ENCODE measurements at regions not wholly inside any gene's neighbourhood (a gene's known extent, or its start where the extent isn't known, plus 50 kb on each side); places are given as distances from the start of the nearest gene placed in this dataset.

DNA sequence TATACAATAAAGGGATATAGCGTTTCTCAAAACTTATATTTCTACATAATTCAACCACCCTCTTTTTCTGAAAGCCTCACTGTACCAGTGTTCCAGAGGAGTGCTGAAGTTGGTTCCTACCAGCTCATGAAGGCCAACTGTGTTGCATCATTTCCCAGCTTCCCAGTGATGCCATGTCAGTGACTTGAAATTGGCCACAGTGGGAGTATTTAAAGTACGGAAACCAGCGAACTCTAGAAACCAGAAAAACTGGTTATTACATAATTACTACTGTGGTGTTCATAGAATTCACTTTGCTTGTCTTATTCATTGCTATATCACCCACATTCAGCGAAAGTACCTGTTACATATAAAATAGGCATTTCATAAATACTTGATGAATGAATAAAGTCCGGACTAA is 135.4 kb downstream of the GC start:
- CTCF ChIA-PET = no interaction called here
- Mint-ChIP-seq H3K27me3 (no peaks in the 10 kb centered on the region), H3K9me3 (ENCODE audit: low read depth) (no peaks in the 10 kb centered on the region), H3K27ac (no peak overlapping the region), H3K4me1 (no peaks in the 10 kb centered on the region), H3K4me3 (no peak overlapping the region), H3K36me3 (ENCODE audit: low read depth) (no peaks in the 10 kb centered on the region)
- DNase-seq (no peak), ATAC-seq (no peak)
- POLR2A ChIA-PET = no interaction called here
- intact Hi-C loops (cut with DNase I, micrococcal nuclease) = no loop called here

DNA sequence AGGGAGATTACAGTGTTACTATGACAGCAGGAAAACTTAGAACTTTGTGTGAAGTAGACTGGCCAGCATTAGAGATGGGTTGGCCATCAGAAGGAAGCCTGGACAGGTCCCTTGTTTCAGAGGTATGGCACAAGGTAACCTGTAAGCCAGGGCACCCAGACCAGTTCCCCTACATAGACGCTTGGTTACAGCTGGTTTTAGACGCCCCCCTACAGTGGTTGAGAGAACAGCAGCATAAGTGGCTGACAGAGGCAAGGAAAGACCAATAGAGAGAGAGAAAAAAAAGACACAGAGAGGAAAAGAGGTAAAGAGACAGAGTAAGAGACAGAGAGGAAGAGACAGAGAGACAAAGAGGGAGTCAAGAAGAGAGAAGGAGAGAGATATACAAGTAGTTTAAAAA is 144.5 kb downstream of the GC start:
- ATAC-seq (no peak), DNase-seq (no peak)
- H3K4me1 Mint-ChIP-seq = no peaks in the 10 kb centered on the region
- ChIA-PET POLR2A (no interaction called here), CTCF (no interaction called here)
- H3K27ac Mint-ChIP-seq = no peak overlapping the region
- H3K27me3 Mint-ChIP-seq = peaks cover 14% of the 10 kb centered on the region
- peaks cover 2% of the 10 kb centered on the region for H3K9me3 Mint-ChIP-seq (ENCODE audit: low read depth)
- no peaks in the 10 kb centered on the region for H3K36me3 Mint-ChIP-seq (ENCODE audit: low read depth)
- intact Hi-C loops (cut with DNase I, micrococcal nuclease) = no loop called here
- H3K4me3 Mint-ChIP-seq = no peak overlapping the region

DNA sequence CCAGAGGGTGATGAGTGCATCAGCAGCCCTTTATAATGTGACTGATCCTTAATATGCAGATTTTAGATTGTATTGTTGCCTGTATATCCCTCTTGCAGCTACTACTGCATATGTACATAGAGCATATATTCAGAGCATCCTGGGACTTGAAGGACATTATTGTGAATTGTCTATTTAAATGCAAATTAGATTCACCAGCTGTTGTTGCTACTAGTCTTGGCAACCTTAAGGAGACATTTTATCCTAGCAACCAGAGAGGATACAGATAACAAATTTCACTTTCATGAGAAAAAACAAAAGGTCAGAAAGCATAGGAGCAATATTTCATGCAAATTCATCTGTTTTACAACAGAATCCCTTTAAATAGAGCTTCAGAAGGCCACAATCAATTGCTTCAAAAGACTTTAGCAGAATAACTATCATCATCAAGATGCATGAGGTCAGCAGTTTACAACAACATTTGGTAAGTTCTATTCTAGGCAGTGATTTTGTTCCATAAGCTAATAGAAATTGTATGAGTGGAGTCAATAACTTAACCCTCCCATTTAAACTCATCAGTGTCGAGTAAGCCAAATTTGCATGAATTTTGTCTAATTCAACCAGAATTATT is 148.6 kb downstream of the GC start:
- no peak for ATAC-seq
- POLR2A ChIA-PET = no interaction called here

DNA sequence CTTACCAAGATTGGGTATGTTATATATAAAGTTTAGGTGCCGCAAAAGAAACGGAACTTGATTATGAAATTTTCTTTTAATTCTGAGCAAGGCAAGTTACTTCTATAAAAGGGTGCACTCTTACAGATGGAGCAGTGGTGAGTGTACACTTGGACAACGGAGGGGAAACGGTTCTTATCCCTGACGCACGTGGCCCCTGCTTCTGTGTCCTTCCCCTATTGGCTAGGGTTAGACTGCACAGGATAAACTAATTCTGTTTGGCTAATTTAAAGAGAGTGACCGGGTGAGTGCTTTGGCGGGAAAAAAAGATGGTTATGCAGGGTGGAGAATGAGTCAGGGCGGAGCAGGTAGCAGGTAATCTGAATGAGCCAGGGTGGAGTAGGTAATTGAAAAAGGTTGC is 149.5 kb downstream of the GC start:
- intact Hi-C loops (cut with DNase I, micrococcal nuclease) = no loop called here
- no peak for DNase-seq
- Mint-ChIP-seq H3K27me3 (peaks cover 10% of the 10 kb centered on the region), H3K27ac (no peak overlapping the region), H3K4me3 (no peak overlapping the region), H3K4me1 (no peaks in the 10 kb centered on the region), H3K9me3 (ENCODE audit: low read depth) (peaks cover 3% of the 10 kb centered on the region), H3K36me3 (ENCODE audit: low read depth) (no peaks in the 10 kb centered on the region)
- ChIA-PET CTCF (no interaction called here), POLR2A (no interaction called here)
- ATAC-seq = no peak

More for the DNA sequence above, 148.6 kb downstream of the GC start:
- intact Hi-C loops (cut with DNase I, micrococcal nuclease) = no loop called here
- H3K36me3 Mint-ChIP-seq (ENCODE audit: low read depth) = no peaks in the 10 kb centered on the region
- no peak for DNase-seq
- H3K4me3 Mint-ChIP-seq = no peak overlapping the region
- H3K4me1 Mint-ChIP-seq = no peaks in the 10 kb centered on the region
- H3K27ac Mint-ChIP-seq = no peak overlapping the region
- H3K27me3 Mint-ChIP-seq = peaks cover 12% of the 10 kb centered on the region
- CTCF ChIA-PET = no interaction called here
- peaks cover 2% of the 10 kb centered on the region for H3K9me3 Mint-ChIP-seq (ENCODE audit: low read depth)

DNA sequence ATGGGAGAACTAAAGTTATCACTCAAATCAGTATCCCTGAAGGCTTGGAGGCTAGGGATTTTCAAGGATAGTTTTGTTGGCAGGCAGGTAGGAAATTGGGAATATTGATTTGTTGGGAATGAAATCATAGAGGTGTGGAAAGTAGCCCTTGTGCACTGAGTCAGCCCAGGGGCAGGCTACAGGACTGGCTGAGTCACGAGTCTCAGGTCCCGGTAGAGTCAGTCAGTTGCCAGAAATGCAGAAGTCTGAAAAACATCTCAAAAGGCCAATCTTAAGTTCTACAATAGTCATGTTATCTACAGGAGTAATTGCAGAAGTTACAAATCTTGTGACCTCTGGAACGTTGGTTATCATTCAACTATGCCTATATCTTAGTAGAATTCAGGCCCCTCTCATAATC is 153.1 kb downstream of the GC start:
- no peak overlapping the region for H3K27ac Mint-ChIP-seq
- peaks cover 4% of the 10 kb centered on the region for H3K27me3 Mint-ChIP-seq
- intact Hi-C loops (cut with DNase I, micrococcal nuclease) = no loop called here
- H3K4me1 Mint-ChIP-seq = no peaks in the 10 kb centered on the region
- ChIA-PET CTCF (no interaction called here), POLR2A (no interaction called here)
- no peak overlapping the region for H3K4me3 Mint-ChIP-seq
- peaks cover 9% of the 10 kb centered on the region for H3K9me3 Mint-ChIP-seq (ENCODE audit: low read depth)
- ATAC-seq (no peak), DNase-seq (no peak)
- H3K36me3 Mint-ChIP-seq (ENCODE audit: low read depth) = no peaks in the 10 kb centered on the region

DNA sequence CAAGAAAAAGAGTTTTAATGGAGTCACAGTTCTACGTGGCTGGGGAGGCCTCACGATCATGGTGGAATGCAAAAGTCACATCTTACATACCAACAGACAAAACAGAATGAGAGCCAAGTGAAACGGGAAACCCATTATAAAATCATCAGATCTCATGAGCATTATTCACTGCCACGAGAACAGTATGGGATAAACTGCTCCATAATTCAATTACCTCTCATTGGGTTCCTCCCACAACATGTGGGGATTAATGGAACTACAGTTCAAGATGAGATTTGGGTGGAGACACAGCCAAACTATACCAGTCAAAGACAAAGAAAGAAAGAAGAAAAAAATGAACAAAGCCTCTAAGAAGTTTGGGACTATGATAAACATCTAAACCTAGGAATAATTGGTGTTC is 158.9 kb downstream of the GC start:
- peaks cover 17% of the 10 kb centered on the region for H3K9me3 Mint-ChIP-seq (ENCODE audit: low read depth)
- no peak for ATAC-seq
- DNase-seq = no peak
- no peaks in the 10 kb centered on the region for H3K4me1 Mint-ChIP-seq
- H3K36me3 Mint-ChIP-seq (ENCODE audit: low read depth) = no peaks in the 10 kb centered on the region
- no peak overlapping the region for H3K4me3 Mint-ChIP-seq
- intact Hi-C loops (cut with DNase I, micrococcal nuclease) = no loop called here
- H3K27me3 Mint-ChIP-seq = peaks cover 7% of the 10 kb centered on the region
- no peak overlapping the region for H3K27ac Mint-ChIP-seq
- ChIA-PET POLR2A (no interaction called here), CTCF (no interaction called here)
